GM19099 (cell line): ENCODE measurements at regions not wholly inside any gene's neighbourhood (a gene's known extent, or its start where the extent isn't known, plus 50 kb on each side); places are given as distances from the start of the nearest gene placed in this dataset.

Experiments
- POLR2A ChIP-seq: IDR thresholded peaks from 3 replicates; pipeline ENCODE4 v1.6.1; 2011; ENCODE audit warnings: low read depth; ENCODE audit not compliant: insufficient read length; ENCODE audit errors: extremely low read depth

- TF ChIP-seq POLR2A: no peak
Measured at GRCh38 chr12:46675736-46676135, 150.1 kb downstream of the SLC38A4 start.

- no peak for TF ChIP-seq POLR2A
Measured at GRCh38 chr12:46674800-46675199, 151.0 kb downstream of the SLC38A4 start.

GRCh38 chr12:46674129-46674528 is 151.7 kb downstream of the SLC38A4 start:
- no peak for TF ChIP-seq POLR2A

GRCh38 chr12:46671102-46671501 is 154.7 kb downstream of the SLC38A4 start:
- no peak for TF ChIP-seq POLR2A

- no peak for TF ChIP-seq POLR2A
Measured at GRCh38 chr12:46670636-46671035, 155.2 kb downstream of the SLC38A4 start.

GRCh38 chr12:46669720-46670119 is 156.1 kb downstream of the SLC38A4 start:
- no peak for TF ChIP-seq POLR2A

- TF ChIP-seq POLR2A: no peak
Measured at GRCh38 chr12:46667551-46667950, 158.2 kb downstream of the SLC38A4 start.

GRCh38 chr12:46664761-46665287 is 161.0 kb downstream of the SLC38A4 start:
- TF ChIP-seq POLR2A: no peak

GRCh38 chr12:46663318-46663717 is 162.5 kb downstream of the SLC38A4 start:
- TF ChIP-seq POLR2A: no peak

- TF ChIP-seq POLR2A: no peak
Measured at GRCh38 chr12:46661110-46661845, 164.5 kb downstream of the SLC38A4 start.

- TF ChIP-seq POLR2A: no peak
Measured at GRCh38 chr12:46660719-46661109, 165.1 kb downstream of the SLC38A4 start.

GRCh38 chr12:46660276-46660675 is 165.5 kb downstream of the SLC38A4 start:
- TF ChIP-seq POLR2A: no peak

GRCh38 chr12:46659824-46660223 is 166.0 kb downstream of the SLC38A4 start:
- no peak for TF ChIP-seq POLR2A

GRCh38 chr12:46659032-46659650 is 166.7 kb downstream of the SLC38A4 start:
- TF ChIP-seq POLR2A: no peak

- TF ChIP-seq POLR2A: no peak
Measured at GRCh38 chr12:46657453-46658411, 168.1 kb downstream of the SLC38A4 start.
